ENCODE measurements at regions not wholly inside any gene's neighbourhood (a gene's known extent, or its start where the extent isn't known, plus 50 kb on each side); places are given as distances from the start of the nearest gene placed in this dataset.

DNA sequence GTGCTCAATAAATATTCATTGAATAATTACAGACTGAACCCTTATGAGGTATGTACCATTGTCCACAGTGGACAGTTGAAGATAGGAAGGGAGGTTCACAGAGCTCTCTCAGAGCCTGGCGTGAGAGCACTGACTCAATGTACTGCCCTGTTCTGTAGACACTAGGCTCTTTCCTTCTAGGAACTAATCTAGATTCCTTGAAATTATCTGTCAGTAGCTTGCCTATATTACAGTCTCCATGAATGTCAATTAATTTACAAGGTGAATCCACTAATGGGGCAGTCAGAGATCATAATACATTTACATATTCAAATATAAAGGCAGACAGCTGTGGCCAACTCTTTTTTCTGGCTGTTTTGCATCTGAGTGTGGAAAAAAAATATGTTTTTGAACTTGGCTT lies 251.2 kb upstream of the SALL1 start:
- H3K4me1 ChIP-seq (ENCODE audit: control insufficient read depth in 2 of 3, insufficient read depth in 2 of 3, low read depth in 1 of 3, low read length in 3 of 3): peaks cover 0 to 24% (median 13%) of the 10 kb centered on the region in 3 donors
- FAIRE-seq: no peak
- DNase-seq: no peak
- peak overlapping the region in 1 of 2 donors; percentile 34 for H3K27ac ChIP-seq (ENCODE audit: low read depth in 2 of 2, low read length in 2 of 2)
- no peaks in the 10 kb centered on the region for H3K27me3 ChIP-seq (ENCODE audit: control insufficient read depth, insufficient read depth, low read length)
- H3K36me3 ChIP-seq (ENCODE audit: control insufficient read depth in 2 of 3, insufficient read depth in 3 of 3, low read length in 3 of 3): no peaks in the 10 kb centered on the region
- H3K9ac ChIP-seq (ENCODE audit: low read length in 3 of 3): no peak overlapping the region
- intact Hi-C loops (cut with DNase I): no loop called here
- H3K4me3 ChIP-seq (ENCODE audit: low read length in 3 of 3): no peak overlapping the region
- H3K9me3 ChIP-seq (ENCODE audit: control insufficient read depth in 2 of 3, insufficient read depth in 1 of 3, low read length in 3 of 3): peaks cover 0 to 12% (median 0%) of the 10 kb centered on the region in 3 donors
- no peak for TF ChIP-seq CTCF (IDR thresholded peaks at IDR 0.05; ENCODE audit: borderline replicate concordance, extremely low read depth, insufficient read depth)

GRCh38 chr16:51401673-51402072 lies 250.6 kb upstream of the SALL1 start:
- no peak for FAIRE-seq
- no peak overlapping the region for H3K9ac ChIP-seq (ENCODE audit: low read length in 3 of 3)
- peaks cover 0 to 18% (median 8%) of the 10 kb centered on the region in 3 donors for H3K4me1 ChIP-seq (ENCODE audit: control insufficient read depth in 2 of 3, insufficient read depth in 2 of 3, low read depth in 1 of 3, low read length in 3 of 3)
- intact Hi-C loops (cut with DNase I): no loop called here
- peaks cover 0 to 12% (median 0%) of the 10 kb centered on the region in 3 donors for H3K9me3 ChIP-seq (ENCODE audit: control insufficient read depth in 2 of 3, insufficient read depth in 1 of 3, low read length in 3 of 3)
- DNase-seq: no peak
- no peak overlapping the region for H3K4me3 ChIP-seq (ENCODE audit: low read length in 3 of 3)
- no peaks in the 10 kb centered on the region for H3K27me3 ChIP-seq (ENCODE audit: control insufficient read depth, insufficient read depth, low read length)
- H3K27ac ChIP-seq (ENCODE audit: low read depth in 2 of 2, low read length in 2 of 2): no peak overlapping the region
- TF ChIP-seq CTCF (IDR thresholded peaks at IDR 0.05; ENCODE audit: borderline replicate concordance, extremely low read depth, insufficient read depth): no peak
- H3K36me3 ChIP-seq (ENCODE audit: control insufficient read depth in 2 of 3, insufficient read depth in 3 of 3, low read length in 3 of 3): no peaks in the 10 kb centered on the region

DNA sequence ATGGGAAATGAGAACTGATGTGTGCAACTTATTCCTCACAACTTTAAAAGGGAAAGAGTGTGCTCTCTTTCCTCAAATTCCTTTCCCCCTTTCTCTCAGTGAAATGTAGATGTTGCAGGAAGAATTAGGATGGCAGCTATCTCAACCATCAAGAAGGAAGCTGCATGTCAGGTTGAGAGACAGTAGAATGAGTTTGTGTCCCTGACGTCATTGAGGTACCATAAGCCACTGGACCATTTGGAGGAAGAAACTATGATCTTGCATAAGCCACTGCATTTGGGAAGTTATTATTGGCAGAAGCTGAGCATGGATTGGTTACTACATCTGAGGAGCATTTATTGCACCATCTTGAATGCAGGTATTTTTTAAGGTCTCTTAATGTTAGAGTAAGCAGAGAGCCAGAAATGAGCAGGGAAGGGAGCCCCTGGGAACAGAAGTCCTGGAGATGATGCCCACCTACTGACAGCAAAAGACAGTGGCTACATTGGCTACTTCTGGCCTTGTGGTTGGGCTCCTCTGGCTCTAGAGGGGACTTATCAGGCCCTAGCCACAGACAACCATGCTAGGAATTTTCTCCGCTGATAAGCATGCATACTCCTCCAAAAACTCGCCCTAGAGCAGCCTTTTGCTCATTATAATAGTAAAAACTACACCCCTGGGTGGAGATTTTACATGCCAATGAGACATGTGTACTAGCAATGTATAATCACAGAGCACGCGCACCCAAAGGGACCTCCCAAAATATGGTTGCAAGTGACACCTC lies 249.0 kb upstream of the SALL1 start:
- H3K27ac ChIP-seq (ENCODE audit: low read depth in 2 of 2, low read length in 2 of 2): no peak overlapping the region
- no peaks in the 10 kb centered on the region for H3K27me3 ChIP-seq (ENCODE audit: control insufficient read depth, insufficient read depth, low read length)
- peaks cover 0 to 12% (median 0%) of the 10 kb centered on the region in 3 donors for H3K9me3 ChIP-seq (ENCODE audit: control insufficient read depth in 2 of 3, insufficient read depth in 1 of 3, low read length in 3 of 3)
- H3K9ac ChIP-seq (ENCODE audit: low read length in 3 of 3): no peak overlapping the region
- H3K4me3 ChIP-seq (ENCODE audit: low read length in 3 of 3): no peak overlapping the region
- no peak for TF ChIP-seq CTCF (IDR thresholded peaks at IDR 0.05; ENCODE audit: borderline replicate concordance, extremely low read depth, insufficient read depth)
- FAIRE-seq (no peak), DNase-seq (no peak)
- intact Hi-C loops (cut with DNase I): no loop called here
- peaks cover 0 to 14% (median 11%) of the 10 kb centered on the region in 3 donors for H3K4me1 ChIP-seq (ENCODE audit: control insufficient read depth in 2 of 3, insufficient read depth in 2 of 3, low read depth in 1 of 3, low read length in 3 of 3)
- no peaks in the 10 kb centered on the region for H3K36me3 ChIP-seq (ENCODE audit: control insufficient read depth in 2 of 3, insufficient read depth in 3 of 3, low read length in 3 of 3)
